Globus pallidus (tissue), 1 donor: ENCODE measurements at regions not wholly inside any gene's neighbourhood (a gene's known extent, or its start where the extent isn't known, plus 50 kb on each side); places are given as distances from the start of the nearest gene placed in this dataset.
A peak's percentile ranks its signal among the peaks of the same experiment; 100 is the strongest.

ENCODE experiments used
- DNase-seq: peaks from one replicate; pipeline ENCODE4 v3.0.0-alpha.2; 2015; ENCODE audit warnings: low spot score

DNA sequence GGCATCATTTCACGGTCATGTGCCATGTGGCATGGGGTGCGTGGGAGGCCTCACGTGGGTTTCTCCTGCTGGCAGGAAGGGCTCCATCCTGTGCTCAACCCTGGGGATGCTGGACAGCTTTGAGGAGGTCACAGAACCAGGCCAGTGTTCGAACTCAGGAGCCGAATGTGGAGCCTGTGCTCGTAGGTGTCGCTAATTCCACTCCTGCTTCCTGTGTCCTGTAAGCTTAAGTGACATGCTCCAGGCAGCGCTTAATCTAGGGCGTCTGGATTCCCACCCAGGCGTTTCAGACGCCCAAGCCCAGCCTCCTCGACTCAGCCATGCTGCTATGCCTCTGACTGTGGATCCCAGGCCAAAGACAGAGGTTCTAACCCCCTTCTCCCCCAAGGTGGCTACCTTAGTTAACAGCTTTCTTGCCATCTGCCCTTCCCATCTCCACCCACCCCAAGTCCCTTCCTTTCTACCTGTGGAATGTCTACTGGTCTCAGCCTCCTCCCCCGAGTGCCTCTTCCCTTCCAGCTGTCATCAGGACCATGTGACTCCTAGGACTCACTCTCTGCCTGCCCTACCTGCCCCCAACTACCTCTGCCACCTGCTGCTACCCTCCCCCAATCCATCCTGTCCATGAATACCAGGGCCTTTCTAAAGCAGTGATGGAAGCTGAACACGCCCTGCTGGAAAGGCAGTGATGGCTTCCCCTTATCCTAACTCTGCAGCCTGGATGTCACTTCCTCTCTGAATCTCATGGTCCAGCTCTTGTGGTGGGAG lies 255.1 kb downstream of the CDH26 start:
- no peak for DNase-seq

DNA sequence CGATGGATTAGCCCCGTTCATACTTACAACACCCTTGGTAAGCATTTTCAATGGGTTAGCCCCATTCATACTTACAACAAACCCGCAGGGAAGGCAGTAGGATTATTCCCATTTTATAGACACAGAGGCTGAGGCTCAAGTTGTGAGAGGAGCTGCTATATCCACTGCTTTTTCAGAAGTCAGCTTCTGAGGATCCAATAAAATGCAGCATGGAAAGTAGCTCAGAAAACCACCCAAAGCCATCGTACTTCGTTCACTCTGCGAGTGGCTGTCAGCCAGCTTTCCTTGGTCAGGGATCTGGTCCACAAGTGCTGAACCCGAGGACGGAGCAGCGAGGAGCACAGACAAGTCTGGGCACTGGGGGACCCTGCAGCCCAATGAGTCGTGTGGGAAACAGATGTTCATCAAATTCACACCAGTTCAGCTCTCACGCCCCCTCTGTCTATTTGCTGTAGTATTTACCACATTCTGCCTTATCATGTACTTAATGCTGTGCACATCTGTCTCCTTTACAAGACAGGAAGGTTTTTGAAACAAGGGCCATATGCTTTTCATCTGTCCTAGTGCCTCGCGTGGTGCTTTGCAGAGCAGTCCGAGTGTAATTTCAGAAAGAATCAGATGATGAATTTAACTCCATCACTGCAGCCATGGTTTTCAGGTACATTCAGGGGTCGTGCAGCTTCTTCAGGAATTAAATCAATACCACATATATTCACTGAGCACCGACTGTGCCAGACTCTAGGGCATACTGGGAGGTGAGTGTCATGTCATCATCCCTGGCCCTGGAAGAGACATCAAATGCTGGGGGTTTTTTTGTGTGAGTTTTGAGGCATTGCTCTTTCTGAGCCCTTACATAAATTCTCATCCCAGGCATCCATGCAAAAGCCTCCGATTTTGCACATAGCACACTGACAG lies 256.9 kb downstream of the CDH26 start:
- no peak for DNase-seq

DNA sequence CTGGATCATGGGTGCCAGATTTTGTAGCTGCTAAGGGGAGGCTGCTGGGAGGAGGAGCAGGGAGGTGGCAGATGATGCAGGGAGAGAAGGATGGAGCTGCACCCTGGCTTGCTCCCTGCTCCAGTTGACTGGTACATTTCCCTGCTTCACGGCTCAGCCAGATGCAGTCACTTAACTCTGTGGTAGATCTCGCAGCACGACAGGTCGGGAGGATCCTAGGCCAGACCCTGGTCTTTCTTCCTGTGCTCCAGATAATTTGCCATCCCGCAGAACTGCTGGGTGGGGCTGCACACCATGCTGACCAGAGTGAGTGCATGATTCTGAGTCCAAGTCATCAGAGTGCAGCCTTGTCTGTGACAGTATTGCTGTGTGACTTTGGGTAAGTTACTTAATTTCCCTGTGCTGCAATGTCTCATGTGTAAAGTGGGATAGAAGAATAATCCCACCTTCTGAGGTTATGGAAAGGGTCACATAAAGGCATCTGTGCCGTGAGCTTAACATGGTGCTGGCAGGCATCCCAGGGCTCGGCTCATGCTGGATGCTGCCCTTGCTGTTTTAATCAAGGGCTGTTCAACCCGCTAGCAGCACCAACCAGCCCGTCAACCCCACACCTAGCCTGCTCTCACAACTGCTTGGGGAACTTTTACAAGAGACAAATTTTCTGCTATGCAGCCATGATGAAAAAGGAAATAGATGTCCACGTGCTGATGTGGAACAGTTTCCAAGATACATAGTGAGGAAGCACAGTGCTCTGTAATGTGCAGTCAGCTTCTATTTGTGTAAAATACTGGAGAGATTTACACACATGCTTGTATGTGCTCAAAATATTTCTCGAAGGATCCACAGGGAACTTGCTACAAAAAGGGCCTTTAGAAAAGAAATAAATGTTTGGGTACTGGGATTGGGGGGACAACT lies 257.9 kb downstream of the CDH26 start:
- no peak for DNase-seq

DNA sequence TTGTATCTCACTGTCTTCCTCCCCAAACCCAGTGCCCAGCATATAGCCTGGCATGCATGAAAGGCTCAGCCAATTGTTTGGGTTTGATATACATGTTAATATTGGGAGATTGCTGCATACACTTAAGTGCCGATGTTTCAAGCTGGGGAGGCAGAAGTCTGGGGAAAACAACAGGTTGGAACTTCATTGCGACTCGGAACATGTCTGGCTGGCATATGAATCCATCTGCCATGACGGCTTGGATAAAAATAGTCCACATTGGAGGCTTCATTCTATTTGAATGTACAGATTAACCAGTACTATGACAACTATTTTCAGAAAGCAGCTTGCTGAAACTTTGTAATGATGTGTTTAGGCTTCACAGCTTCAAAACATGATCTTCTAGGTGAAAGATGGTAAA lies 261.0 kb downstream of the CDH26 start:
- DNase-seq = no peak

DNA sequence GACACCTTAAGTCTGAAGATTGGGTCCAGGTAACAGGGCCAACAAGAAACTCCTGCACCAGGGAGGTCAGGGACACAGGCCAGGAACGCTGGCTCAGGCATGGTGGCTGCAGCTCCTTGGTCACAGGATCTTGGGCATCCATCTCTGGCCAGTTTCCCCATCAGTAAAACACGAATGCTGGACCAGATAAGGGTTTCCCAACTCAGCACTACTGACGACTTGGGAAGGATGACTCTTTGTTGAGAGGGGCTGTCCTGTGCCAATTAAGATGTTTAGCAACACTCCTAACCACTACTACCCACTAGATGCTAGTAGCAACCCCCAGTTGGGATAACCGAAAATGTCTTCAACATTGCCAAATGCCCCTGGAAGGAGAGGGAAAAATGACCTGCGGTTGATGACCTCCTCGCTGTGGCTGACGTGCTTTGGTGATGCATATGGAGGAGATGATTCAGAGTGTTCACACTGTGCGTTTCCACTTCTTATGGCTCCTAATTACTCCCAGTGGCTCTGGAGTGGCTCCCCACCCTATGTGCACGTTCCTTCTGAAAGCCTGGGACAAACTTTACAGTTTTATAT lies 261.9 kb downstream of the CDH26 start:
- DNase-seq = no peak

DNA sequence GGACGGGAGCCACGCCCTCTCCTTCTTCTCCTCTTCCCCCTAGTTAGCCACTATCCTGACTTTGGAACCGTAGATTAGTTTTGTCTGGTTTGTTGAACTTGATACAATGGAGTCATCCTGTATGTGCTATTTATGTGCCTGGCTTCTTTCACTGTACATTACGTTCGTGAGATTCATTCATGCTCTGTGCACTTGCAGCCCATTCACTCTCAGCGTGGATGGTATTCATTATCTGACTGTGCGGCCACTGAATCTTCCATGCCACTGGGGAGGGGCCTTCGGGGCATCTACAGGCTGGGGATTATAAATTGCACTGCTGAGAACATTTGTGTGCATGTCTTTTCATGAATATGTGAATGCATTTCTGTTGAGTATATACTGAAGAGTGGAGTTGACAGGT lies 262.5 kb downstream of the CDH26 start:
- no peak for DNase-seq

DNA sequence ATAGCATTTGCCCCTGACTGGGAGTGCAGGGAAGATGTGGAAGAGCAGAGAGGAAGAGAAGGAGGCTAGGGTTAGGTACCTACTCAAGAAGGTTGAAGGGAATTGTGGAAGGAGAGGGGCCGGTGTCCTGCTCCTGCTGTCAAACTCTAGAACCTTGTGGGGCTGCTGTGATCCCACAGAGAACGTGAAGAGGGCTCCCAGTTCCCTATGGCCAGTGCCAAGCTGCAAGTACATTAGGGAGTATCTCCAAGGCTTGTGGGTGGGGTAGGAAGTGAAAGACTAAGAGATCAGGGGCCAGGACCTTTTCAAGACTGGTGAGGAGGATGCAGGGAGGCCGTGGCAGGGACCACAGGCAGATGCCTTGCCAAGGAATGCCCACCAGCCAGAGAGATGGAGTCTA lies 263.4 kb downstream of the CDH26 start:
- no peak for DNase-seq

DNA sequence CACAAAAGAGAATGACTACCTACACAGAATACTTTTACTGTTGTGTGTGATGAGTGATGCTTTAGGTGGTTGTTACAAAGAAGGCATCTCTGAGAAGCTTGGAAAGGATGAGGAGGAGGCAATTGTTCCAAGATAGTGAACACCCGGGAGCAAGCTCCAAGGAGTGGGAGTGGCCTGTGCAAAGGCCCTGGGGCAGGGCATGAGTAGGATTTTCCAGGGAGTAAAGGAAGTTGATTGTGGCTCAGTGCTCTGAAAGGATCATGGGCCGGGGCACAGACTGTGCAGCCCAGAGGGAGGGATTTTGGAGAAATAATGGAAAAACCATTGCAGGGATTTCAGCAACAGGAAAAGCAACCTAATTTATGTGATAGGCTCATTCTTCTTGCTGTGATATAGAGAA lies 264.3 kb downstream of the CDH26 start:
- DNase-seq = no peak

DNA sequence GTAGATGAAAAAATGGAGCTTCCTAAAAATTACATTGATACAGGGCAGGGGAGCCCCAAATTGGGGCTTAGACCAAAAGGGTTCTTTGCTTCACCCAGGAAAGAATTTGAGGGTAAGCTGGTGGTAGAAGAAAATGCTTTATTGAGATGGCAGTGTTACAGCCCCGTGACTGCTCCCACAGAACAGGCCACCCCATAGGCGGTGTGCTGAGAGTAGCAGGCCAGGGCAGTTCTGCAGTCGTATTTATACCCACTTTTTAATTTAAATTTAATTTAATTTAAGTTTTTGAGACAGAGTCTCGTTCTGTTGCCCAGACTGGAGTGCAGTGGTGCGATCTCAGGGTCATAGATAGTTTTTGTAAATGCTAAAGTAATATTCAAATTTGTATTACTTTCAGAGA lies 265.0 kb downstream of the CDH26 start:
- no peak for DNase-seq

DNA sequence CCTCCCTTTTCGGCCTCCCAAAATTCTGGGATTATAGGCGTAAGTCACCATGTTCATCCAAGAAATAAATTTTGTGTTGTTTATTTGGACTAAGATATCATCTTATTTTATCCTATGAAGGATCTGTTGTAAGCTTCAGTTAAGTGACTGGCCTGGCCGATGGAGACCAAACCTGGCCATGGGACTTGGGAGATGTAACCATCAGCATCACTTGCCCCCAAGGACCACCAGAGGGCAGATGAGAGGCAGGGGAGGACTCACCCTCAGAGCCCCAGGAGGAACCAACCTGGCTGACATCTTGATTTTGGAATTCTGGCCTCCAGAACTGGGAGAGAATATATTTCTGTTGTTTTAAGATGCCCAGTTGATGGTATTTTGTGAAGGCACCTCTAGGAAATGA lies 266.7 kb downstream of the CDH26 start:
- no peak for DNase-seq

DNA sequence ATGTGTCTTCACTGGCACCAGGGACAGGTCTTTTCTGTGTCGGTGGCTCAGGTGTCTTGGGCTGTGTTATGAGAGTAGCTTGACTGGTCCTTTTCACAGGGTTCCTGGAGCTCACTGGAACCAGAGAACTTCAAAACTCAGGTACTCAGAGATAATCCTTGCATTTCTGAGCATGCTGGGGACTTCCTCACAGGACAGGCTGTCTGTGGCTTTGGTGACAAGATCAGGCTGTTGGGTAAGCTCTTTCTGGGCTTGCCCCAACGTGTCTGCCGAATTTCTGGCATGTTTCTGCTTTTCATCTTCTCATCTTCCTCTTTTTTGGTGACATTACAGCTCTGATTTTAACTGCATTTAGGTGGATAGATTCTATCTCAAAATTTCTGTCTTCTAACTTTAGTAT lies 270.0 kb downstream of the CDH26 start:
- DNase-seq = peak; percentile 25

DNA sequence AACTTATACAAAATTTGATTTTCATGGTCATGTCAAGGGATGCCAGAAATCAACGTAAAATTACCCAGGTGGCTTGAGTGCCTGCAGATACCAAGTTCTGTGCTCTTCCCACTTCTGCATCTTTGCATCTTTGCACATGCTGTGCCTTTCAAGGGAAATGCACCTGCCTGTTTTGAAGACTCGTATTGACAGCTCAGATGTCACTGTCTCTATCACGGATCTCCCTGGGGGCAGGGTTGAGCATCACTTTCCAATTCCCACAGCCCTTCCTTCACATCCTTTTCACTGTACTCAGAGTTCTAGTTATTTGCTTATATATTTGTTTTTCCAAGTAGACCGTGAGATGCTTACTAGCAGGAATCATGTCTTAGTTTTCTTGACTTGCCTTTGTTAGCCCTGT lies 274.2 kb downstream of the CDH26 start:
- no peak for DNase-seq

DNA sequence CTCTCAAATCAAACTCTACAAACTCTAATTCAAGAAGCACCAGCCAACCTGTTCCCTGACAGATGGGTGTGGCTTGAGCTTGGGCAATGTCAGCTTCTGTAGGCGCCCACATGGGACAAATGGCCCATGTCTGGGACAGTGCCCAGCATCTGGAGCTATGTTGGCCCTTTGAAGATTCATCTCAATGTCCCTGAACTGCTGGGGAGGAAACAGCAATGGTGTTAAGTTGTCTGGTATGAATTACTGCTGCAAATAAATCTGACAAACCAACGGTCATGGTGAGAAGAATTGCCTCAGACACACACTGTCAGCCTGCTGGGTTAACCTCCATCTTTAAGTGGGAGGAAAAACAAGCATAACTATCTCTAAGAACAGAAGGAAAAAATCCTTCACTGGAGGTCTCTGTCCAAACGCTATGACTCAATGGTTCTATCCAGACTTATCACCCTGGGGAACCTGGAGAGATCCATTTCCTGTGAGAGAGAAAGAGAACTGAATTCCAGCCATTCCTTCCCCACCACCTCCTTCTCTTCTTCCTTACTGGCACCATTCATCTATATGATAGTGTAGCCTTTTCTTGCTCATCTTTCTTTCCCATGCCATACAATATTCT lies 274.9 kb downstream of the CDH26 start:
- no peak for DNase-seq

DNA sequence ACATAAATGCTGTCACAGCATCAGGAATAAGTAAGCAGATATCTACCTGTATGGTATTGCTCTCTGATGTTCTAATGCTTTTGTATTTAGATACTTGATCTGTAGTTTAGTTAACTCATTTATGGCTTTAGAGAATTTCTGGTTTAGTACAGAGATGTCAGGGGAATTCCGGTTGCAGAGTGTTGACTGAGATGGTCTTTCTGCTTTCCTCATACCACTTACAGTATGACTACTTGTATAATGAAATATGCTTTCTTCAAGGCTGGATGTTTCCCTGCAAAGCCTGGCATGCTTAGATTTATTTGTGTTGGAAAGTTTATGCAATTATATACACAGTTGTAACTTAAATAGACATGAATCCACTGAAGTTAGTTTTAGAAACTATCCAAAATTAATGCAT lies 278.4 kb downstream of the CDH26 start:
- DNase-seq = no peak

DNA sequence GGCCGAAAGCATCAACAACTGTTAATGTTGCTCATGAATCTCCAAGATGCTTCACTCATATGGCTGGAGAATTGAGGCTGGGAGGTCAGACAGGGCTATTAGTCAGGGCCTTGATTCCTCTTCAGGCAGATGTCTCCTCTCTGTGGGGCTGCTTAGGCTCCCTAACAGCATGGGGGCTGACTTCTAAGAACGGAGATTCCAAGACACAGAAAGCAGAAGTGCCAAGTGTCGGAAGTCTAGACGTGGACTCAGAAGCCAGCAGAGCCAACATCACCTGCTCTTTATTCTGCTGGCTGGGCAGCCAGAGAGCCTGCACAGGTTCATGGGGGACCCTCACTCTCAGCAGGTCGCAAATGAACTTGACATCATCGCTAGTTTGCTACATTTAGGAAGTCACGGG lies 279.8 kb downstream of the CDH26 start:
- DNase-seq = no peak

DNA sequence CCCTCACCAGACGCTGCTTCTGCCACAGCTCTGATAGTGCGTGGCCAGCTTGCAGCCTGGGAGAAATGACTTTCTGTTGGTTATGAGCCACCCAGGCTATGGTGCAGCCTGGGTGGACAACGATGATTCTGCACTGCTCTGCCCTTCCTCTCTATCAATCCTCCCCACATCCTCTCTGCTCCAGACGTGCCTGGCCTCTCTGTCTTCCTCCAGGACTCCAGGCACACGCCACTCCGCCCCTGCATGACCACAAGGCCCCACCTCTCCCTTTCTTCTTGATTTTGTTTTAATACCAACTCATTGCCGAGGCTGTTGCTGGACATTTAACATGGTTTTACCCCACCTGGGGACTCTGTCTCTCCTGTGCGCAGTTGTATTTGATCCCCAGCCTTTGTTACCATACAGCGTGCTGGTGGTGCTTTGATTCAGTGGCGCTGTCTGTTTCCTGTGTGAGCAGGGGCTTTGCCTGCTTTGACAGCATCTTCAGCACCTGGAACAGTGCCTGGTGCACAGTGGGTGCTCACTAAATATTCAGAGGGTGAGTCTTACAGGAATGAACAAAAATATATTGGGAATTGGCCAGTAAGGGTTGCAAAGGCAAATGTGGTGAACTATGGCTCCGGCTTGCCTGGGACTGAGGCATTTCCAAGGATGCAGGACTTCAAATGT lies 280.9 kb downstream of the CDH26 start:
- DNase-seq = no peak

DNA sequence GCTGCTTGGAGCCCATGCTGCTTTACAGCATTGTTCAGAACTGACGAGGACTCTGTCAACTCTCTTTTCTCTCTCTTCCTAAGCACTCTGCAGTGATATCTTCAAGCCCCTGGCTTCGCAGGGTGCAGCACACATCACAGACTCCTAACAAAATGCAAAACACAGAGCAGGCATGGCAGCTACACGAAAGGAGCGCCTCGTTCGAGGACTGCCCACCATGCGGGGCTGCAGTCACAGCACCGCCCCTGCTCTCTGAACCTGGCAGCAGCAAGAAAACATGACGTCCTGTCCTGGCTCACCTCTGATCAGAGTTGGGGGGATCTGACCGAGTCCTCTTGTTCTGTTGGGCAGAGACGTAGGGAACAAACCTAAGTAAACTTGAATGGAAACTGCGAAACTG lies 281.7 kb downstream of the CDH26 start:
- no peak for DNase-seq

DNA sequence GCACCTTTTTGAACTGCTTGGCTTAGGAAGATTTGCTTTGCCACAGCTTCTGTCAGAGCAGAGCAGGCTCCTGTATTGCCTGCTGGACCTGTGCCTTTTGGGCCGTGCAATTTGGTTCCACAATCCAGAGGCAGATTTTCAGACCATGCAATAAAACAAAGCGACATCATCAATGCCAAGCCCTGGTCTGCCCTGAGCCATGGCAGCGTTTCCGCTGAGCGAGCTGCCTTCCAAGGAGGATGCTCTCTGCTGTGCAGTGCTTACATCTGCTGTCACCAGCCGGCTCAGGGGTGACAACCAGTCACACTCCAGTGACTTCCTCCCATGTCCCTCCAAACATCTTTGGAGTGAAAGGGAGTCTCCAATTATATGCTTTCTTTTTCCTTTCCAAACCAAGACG lies 282.2 kb downstream of the CDH26 start:
- DNase-seq = no peak

DNA sequence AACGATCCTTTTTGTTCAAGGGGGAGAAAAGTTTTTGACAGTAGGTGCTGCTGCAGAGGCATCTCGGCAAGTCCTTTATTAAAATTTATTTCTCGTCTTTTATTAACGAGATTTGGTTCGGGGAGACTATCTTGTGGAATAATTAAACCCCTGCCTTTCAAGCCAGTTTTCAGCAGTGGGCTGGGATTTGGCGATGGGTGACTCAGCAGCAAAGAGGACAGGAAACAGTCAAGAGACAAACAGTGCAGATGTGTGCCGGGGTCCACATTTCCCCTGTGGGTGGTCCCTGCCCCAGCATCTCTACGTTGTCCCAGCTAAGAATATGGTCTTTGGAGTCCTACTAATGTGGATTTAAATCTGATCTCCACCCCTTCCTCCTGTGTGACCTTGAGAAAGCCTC lies 282.8 kb downstream of the CDH26 start:
- DNase-seq = no peak

DNA sequence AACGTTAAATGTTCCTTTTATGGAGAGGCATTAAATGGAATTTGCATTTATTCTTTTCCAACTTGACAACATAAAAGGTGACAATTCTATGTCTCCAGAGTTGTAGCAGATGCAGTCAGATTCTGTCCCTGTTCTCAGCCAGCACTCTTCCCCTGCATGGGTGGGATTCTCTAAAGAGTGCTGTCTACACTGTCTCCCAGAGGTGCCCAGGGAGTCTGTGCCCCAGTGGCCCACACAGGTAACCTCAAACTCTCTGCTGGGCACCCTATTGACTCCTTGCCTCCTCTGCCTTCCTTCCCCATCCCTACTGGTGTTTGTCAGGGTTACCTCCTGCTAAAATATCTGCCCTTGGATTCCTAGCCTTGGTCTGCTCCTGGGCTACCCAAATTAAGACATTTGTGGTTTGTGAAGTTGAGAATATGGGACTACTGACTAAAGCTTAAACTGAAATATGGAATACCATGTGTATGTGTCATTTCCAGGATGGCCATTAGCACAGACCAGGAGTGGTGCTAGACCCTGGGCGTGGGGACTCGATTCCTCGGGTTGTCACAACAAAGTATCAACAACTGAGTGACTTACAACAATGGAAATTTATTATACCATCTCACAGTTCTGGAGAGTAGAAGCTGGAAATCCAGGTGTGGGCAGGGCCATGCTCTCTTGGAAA lies 284.7 kb downstream of the CDH26 start:
- DNase-seq = no peak
